Calu3 (cell line): ENCODE measurements at regions not wholly inside any gene's neighbourhood (a gene's known extent, or its start where the extent isn't known, plus 50 kb on each side); places are given as distances from the start of the nearest gene placed in this dataset.

Source experiments
- BruUV-seq: library from RNA; stranded (reverse); fragments of 400-500 nt; replicated peaks from 2 replicates; lab custom pipeline; 2021; lab: Mats Ljungman, UMichigan
- CTCF ChIA-PET: fragments of 300-600 bp; sonication (Branson Sonifier 250); formaldehyde crosslinking; loops from one replicate; lab custom pipeline; 2022; ENCODE audit warnings: antibody characterized with exemption; lab: Charles Lee
- DNase-seq: peaks from one replicate; pipeline ENCODE4 v3.0.0; 2022
- H3K27ac Mint-ChIP-seq: one replicate; pipeline ENCODE4 v1.8.0; 2022; ENCODE audit warnings: mixed read lengths; ENCODE audit not compliant: unreplicated experiment
- H3K27me3 Mint-ChIP-seq: one replicate; pipeline ENCODE4 v1.8.0; 2022; ENCODE audit warnings: mixed read lengths; ENCODE audit not compliant: unreplicated experiment
- H3K36me3 Mint-ChIP-seq: one replicate; pipeline ENCODE4 v1.8.0; 2022; ENCODE audit warnings: mild to moderate bottlenecking, moderate library complexity, mixed read lengths; ENCODE audit not compliant: insufficient read depth, unreplicated experiment
- H3K4me1 Mint-ChIP-seq: one replicate; pipeline ENCODE4 v1.8.0; 2022; ENCODE audit warnings: mild to moderate bottlenecking, low read depth, mixed read lengths; ENCODE audit not compliant: unreplicated experiment
- H3K4me3 Mint-ChIP-seq: one replicate; pipeline ENCODE4 v1.8.0; 2022; ENCODE audit warnings: mild to moderate bottlenecking, low read depth, moderate library complexity, mixed read lengths; ENCODE audit not compliant: unreplicated experiment
- H3K9me3 Mint-ChIP-seq: one replicate; pipeline ENCODE4 v1.8.0; 2022; ENCODE audit warnings: low read depth, mixed read lengths; ENCODE audit not compliant: unreplicated experiment
- intact Hi-C: fragments of 100-400 bp; cut with micrococcal nuclease; formaldehyde crosslinking; loops from one replicate; pipeline ENCODE4 v1.10.0; 2022; ENCODE audit not compliant: unreplicated experiment
- TF ChIP-seq, protein P1 (sequence below): fragments of 200-600 bp; IDR thresholded peaks from one replicate; pipeline ENCODE4 v1.8.0; 2022; ENCODE audit warnings: antibody characterized with exemption; ENCODE audit not compliant: unreplicated experiment

DNA sequence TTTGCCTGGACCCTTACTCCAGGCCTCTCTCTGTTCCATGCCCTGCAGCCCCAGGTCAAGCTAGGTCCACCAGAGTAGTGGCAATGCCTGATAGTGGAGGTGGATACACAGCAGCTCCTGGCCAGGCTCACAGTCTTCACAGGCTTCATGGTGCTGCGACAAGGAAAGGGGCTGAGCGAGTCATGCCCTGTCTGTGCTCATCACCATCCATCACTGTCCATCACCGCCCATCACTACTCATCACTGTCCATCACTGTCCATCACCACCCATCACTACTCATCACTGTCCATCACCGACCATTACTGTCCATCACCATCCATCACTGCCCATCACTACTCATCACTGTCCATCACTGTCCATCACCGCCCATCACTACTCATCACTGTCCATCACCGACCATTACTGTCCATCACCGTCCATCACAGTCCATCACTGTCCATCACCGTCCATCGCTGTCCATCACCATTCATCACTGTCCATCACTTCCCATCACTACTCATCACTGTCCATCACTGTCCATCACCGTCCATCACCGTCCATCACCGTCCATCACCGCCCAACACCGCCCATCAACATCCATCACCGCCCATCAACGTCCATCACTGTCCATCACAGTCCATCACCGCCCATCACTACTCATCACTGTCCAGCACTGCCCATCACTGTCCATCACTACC, 57.1 kb upstream of the OTOS start:
- Mint-ChIP-seq H3K4me3 (no peak overlapping the region), H3K4me1 (no peaks in the 10 kb centered on the region), H3K27me3 (peaks cover 5% of the 10 kb centered on the region), H3K27ac (no peak overlapping the region), H3K9me3 (no peaks in the 10 kb centered on the region), H3K36me3 (no peaks in the 10 kb centered on the region)
- no peak for DNase-seq
- CTCF ChIA-PET, result no interaction called here
- TF ChIP-seq, protein P1, sequence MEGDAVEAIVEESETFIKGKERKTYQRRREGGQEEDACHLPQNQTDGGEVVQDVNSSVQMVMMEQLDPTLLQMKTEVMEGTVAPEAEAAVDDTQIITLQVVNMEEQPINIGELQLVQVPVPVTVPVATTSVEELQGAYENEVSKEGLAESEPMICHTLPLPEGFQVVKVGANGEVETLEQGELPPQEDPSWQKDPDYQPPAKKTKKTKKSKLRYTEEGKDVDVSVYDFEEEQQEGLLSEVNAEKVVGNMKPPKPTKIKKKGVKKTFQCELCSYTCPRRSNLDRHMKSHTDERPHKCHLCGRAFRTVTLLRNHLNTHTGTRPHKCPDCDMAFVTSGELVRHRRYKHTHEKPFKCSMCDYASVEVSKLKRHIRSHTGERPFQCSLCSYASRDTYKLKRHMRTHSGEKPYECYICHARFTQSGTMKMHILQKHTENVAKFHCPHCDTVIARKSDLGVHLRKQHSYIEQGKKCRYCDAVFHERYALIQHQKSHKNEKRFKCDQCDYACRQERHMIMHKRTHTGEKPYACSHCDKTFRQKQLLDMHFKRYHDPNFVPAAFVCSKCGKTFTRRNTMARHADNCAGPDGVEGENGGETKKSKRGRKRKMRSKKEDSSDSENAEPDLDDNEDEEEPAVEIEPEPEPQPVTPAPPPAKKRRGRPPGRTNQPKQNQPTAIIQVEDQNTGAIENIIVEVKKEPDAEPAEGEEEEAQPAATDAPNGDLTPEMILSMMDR, result no peak
- intact Hi-C loops, result no loop called here
- no TSS peak for BruUV-seq

GRCh38 chr2:240198226-240198625, 57.8 kb upstream of the OTOS start:
- CTCF ChIA-PET, result no interaction called here
- Mint-ChIP-seq H3K27ac (no peak overlapping the region), H3K4me3 (no peak overlapping the region), H3K4me1 (no peaks in the 10 kb centered on the region), H3K36me3 (no peaks in the 10 kb centered on the region), H3K9me3 (no peaks in the 10 kb centered on the region), H3K27me3 (peaks cover 12% of the 10 kb centered on the region)
- BruUV-seq, result no TSS peak
- DNase-seq, result no peak
- TF ChIP-seq, protein P1, result no peak
- intact Hi-C loops, result no loop called here

GRCh38 chr2:240199133-240199870, 58.8 kb upstream of the OTOS start:
- H3K36me3 Mint-ChIP-seq, result no peaks in the 10 kb centered on the region
- H3K27me3 Mint-ChIP-seq, result peaks cover 22% of the 10 kb centered on the region
- no peak overlapping the region for H3K4me3 Mint-ChIP-seq
- TF ChIP-seq, protein P1, result no peak
- DNase-seq, result no peak
- CTCF ChIA-PET, result no interaction called here
- H3K4me1 Mint-ChIP-seq, result no peaks in the 10 kb centered on the region
- H3K27ac Mint-ChIP-seq, result no peak overlapping the region
- intact Hi-C loops, result no loop called here
- BruUV-seq, result no TSS peak
- H3K9me3 Mint-ChIP-seq, result no peaks in the 10 kb centered on the region

GRCh38 chr2:240200230-240201051, 60.0 kb upstream of the OTOS start:
- BruUV-seq, result no TSS peak
- H3K36me3 Mint-ChIP-seq, result no peaks in the 10 kb centered on the region
- no peak for DNase-seq
- no peak overlapping the region for H3K4me3 Mint-ChIP-seq
- CTCF ChIA-PET, result no interaction called here
- peaks cover 34% of the 10 kb centered on the region for H3K27me3 Mint-ChIP-seq
- TF ChIP-seq, protein P1, result no peak
- H3K4me1 Mint-ChIP-seq, result peaks cover 11% of the 10 kb centered on the region
- no peak overlapping the region for H3K27ac Mint-ChIP-seq
- intact Hi-C loops, result no loop called here
- H3K9me3 Mint-ChIP-seq, result no peaks in the 10 kb centered on the region
